NCI-H146 treated with DMSO at 0.1 percent for 48 hours (cell line): ENCODE measurements at regions not wholly inside any gene's neighbourhood (a gene's known extent, or its start where the extent isn't known, plus 50 kb on each side); places are given as distances from the start of the nearest gene placed in this dataset.

Experiments
- DNase-seq: peaks from one replicate; lab custom pipeline; 2025; ENCODE audit not compliant: unreplicated experiment; lab: John Stamatoyannopoulos, UW

GRCh38 chr7:53940483-53940882 lies 601.7 kb upstream of the VSTM2A start:
- no peak for DNase-seq

- DNase-seq, result no peak
These were observed 594.4 kb upstream of the VSTM2A start for GRCh38 chr7:53947732-53948131.

- DNase-seq, result no peak
These were observed 576.5 kb upstream of the VSTM2A start for GRCh38 chr7:53965716-53966115.

- no peak for DNase-seq
These were observed 558.7 kb upstream of the VSTM2A start for GRCh38 chr7:53983480-53983879.

GRCh38 chr7:53984776-53985175 lies 557.4 kb upstream of the VSTM2A start:
- DNase-seq, result no peak

GRCh38 chr7:53988376-53988775 lies 553.8 kb upstream of the VSTM2A start:
- DNase-seq, result no peak

- DNase-seq, result peak; percentile 33
These were observed 549.0 kb upstream of the VSTM2A start for GRCh38 chr7:53993224-53993623.

GRCh38 chr7:53996876-53997275 lies 545.3 kb upstream of the VSTM2A start:
- DNase-seq, result no peak

GRCh38 chr7:54014765-54015164 lies 527.4 kb upstream of the VSTM2A start:
- DNase-seq, result no peak

- no peak for DNase-seq
These were observed 526.9 kb upstream of the VSTM2A start for GRCh38 chr7:54015251-54015650.

GRCh38 chr7:54037873-54038272 lies 504.3 kb upstream of the VSTM2A start:
- DNase-seq, result no peak

- DNase-seq, result no peak
These were observed 481.5 kb upstream of the VSTM2A start for GRCh38 chr7:54060643-54061042.

- DNase-seq, result no peak
These were observed 475.5 kb upstream of the VSTM2A start for GRCh38 chr7:54066643-54067042.

- no peak for DNase-seq
These were observed 472.3 kb upstream of the VSTM2A start for GRCh38 chr7:54069843-54070242.

GRCh38 chr7:54072710-54073109 lies 469.5 kb upstream of the VSTM2A start:
- no peak for DNase-seq

- DNase-seq, result no peak
These were observed 465.6 kb upstream of the VSTM2A start for GRCh38 chr7:54076616-54077015.

GRCh38 chr7:54080525-54080924 lies 461.6 kb upstream of the VSTM2A start:
- no peak for DNase-seq

- DNase-seq, result no peak
These were observed 461.2 kb upstream of the VSTM2A start for GRCh38 chr7:54080971-54081370.

GRCh38 chr7:54084340-54084739 lies 457.8 kb upstream of the VSTM2A start:
- DNase-seq, result no peak

- no peak for DNase-seq
These were observed 451.4 kb upstream of the VSTM2A start for GRCh38 chr7:54090652-54091213.

GRCh38 chr7:54091322-54091721 lies 450.9 kb upstream of the VSTM2A start:
- DNase-seq, result no peak

GRCh38 chr7:54097886-54098285 lies 444.3 kb upstream of the VSTM2A start:
- no peak for DNase-seq

GRCh38 chr7:54109501-54109900 lies 432.7 kb upstream of the VSTM2A start:
- no peak for DNase-seq
